GM21390 (cell line): ENCODE measurements at regions not wholly inside any gene's neighbourhood (a gene's known extent, or its start where the extent isn't known, plus 50 kb on each side); places are given as distances from the start of the nearest gene placed in this dataset.

Source experiments
- ATAC-seq: cut with Tn5 transposase; IDR thresholded peaks from one replicate; pipeline ENCODE4 v1.9.1; 2021; ENCODE audit not compliant: unreplicated experiment

DNA sequence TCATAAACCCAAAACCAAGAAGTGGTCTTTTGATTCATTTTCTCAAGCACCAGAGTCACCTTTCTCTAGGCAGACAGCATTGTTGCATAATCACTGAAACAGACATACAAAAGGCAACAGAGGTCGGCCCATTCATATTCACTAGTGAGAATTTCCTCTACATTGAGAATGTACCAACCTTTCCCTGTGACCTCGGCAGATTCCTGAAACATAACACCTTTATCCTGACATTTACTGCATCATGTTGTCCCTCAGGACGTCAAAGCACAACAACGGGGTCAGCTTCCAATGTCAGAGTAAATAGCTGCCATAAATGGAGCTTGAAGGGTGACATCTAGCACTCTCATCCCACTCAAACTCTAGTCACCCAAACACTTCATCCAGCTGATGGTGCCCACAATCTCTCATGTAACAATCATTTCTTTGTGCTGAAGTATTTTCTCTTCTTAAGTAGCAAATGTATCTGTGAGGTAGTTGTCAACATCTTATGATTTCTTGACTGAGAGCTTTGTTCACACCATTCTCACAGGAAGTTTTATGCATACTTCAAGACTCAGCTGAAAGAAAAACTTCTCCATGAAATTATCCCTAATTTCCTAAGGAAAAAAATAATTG, 802.6 kb upstream of the CHAC2 start:
- no peak for ATAC-seq

DNA sequence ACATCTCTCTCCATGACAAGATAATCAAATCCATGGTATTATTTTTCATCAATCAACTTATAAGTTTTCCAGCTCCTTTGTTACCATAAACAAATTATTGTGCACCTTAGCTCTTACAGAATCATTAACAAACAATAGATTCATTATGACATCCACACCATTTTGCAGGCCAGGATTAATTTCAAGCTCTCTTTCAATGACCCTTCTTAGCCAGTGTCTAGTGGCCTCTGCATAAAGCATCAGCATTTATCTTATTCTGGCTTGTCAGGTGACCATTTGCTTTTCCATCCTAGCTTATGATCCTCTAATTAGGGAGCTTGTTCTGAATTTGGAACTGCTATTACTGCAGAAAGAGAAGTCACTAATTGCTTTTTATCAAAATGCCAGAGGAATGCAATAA, 806.2 kb upstream of the CHAC2 start:
- ATAC-seq: no peak

DNA sequence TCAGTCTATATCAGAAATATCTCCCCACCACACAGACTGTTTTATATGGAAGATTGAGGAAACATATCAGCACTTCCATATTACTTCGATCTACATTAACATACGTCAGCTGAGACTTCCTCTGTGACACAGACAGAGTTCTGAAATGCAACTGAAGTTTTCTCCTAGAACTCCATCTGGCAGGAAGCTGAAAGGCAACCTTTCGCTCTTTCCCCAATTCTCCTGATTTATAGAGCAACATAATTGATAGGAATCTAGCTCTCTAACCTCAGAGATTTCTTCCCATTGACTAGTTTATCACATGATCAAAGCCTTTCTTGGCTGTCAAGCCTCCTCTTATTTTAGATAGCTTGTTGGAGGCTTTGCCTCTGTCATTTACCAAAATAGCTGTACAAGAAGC, 806.7 kb upstream of the CHAC2 start:
- ATAC-seq: no peak

DNA sequence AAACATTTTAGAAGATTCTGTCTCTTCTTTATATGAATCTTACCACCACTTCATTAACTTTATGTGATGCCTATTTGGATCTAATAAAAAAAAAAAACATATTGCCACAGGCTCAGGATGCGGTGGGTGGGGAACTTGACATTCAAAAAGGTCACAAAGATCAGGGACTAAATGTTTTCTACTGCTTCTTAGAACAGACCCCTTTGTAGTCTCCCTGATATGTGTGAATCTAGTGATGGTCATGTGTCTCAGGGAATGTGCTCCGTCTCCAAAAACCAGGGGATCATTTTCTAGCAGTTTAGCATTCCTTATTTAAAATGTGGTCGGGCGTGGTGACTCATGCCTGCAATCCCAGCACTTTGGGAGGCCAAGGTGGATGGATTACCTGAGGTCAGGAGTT, 807.8 kb upstream of the CHAC2 start:
- no peak for ATAC-seq

DNA sequence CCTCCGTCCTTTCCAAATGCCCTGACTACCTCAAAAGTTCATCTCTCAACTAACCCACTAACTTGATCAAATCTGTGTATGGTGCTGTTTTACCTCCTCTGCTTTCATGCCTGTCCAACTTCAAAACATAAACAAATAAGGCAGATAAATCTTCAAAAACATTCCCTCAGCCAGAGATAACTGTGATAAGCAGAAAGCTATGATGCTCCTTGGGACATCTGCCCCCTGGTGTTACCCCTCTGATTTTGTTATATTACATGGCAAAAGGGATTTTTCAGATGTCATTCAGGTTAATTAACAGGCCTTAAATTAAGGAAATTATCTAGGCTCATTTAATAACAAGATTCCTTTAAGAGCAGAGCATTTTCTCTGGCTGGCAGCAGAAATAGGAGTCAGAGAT, 810.8 kb upstream of the CHAC2 start:
- no peak for ATAC-seq

DNA sequence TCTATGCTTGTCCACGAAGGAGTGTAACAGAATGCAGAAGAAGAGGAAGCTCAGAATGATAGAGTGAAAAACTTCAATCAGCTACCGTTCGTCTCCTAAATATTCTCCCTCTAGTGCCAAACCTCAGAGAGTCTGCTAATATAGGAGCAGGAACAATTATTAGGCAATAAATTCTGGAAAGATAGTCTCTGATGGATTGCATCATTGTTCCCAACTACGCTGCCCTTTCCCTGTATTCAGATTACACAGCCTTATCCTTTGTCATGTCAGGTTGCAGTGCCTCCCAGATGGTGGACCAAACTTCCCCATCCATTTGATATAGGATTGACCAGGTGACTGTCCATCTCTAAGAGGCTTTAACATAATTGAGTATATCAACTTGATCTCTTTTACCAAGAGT, 811.5 kb upstream of the CHAC2 start:
- no peak for ATAC-seq

DNA sequence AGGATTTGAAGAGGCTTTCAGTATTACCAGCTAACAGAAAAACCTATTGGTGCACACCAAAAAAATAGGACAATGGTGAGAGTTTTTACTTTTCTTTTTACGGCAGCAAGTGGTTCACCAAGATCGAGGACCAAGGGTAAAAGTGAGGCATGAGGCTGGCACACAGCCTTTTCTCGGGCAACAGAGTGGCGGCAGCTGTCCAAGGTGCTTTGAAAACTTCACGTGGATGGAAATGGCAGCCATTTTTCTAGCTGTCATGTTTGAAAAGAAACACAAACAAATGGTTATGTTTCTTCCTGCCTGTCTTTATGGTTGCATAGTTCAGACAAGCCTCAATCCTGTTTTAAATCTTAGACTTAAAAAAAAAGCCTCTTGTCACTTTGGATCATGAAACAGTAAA, 812.5 kb upstream of the CHAC2 start:
- ATAC-seq: no peak

DNA sequence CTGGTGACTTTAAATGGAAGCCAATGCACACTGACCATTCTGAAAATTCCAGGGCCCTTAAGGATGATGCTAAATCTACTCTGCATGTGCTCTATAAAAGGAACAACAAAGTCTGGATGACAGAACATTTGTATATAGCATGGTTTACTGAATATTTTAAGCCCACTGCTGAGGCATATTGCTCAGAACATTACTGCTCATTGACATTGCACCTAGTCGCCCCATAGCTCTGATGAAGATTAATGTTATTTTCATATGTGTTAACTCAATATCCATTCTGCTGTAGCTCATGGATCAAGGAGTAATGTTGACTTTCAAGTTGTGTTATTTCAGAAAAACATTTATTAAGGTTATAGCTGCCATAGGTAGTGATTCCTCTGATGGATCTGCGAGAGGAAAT, 827.5 kb upstream of the CHAC2 start:
- no peak for ATAC-seq

DNA sequence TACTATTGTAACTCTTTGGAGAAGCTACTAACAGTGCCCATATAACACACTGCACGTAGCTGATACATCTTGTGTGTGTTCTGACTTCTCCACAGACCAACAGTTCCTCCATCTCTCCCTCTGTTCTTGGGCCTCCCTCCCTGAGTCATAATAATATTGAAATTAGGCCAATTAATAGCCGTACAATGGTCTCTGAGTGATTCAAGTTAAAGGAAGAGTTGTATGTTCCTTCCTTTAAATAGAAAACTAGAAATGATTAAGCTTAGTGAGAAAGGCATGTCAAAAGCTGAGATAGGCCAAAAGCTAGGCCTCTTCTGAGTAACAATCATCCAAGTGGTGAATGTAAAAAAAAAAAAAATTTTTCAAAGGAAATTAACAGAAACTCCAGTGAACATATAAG, 828.4 kb upstream of the CHAC2 start:
- ATAC-seq: no peak

DNA sequence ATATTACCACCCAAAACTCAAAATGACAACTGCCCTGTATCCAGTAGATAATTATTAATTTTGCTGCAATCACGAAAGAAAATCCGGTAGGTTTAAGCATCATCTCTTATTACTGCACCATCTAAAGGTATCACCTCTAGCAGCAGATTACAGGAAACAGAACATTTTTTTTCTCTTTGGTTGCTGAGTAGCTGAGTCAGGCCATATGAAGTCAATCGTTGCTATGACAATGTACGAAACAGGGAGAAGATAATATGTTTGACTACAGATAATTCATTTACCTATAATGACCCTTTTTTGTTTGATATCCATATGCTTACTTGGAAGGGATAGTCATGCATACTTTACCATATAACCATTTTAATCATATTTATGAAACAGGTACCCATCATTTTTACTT, 831.6 kb upstream of the CHAC2 start:
- no peak for ATAC-seq

DNA sequence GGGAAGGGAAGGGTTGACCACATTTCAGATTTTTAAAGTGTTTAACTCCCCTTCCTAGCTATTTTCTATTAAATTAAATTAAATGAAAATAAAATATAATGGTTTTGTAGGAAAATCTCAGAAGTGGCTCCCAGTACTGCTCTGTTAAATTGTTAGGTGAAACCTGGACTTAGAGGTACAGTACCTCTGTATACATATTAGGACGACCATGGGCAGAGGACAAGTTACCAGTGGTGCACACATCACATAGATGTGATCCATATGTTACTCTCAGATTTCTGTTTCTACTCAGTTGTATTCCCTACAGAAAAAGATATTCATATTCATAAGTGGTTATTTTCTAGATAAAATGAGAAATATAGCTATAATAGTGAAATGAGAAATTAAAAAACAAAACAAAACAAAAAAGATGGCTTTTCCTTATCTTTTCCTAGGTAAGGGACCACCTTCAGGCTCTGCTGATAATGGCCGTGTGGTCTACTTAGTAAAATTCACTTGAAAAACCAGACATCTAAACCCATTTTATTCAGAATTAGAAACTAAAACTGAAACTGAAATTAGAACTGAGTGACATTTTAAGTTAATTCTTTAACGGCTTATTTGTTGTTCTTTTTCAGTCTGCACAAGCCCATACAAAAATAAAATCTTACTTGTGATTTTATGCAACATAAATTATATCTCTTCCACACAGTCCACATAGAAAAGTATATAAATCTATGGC, 832.5 kb upstream of the CHAC2 start:
- peak; percentile 23 for ATAC-seq

DNA sequence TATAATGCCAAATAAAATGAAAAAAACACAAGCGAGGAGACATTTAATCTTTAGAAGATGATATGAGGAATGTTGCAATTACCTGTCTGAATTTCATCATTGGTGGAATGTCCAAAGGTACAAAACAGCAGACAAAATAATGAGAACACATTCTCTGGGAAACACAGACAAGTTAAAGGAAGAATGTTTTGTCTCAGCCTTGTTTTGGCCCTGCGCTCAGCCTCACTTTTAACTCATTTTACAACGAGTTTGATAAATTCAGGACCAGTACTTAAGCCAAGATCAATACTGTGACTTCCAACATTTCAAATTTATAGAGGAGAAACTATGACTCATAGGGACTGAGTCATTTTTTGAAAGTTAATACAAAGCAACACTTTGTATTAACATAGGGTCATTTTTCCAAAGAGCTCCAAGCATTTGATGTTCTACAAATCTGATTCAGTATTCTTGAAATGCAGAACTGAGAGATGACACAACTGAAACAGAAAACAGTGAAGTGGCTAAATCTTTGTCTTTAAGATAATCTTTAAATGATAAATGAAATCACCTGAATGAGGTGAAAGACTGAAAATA, 833.2 kb upstream of the CHAC2 start:
- peak; percentile 60 for ATAC-seq

DNA sequence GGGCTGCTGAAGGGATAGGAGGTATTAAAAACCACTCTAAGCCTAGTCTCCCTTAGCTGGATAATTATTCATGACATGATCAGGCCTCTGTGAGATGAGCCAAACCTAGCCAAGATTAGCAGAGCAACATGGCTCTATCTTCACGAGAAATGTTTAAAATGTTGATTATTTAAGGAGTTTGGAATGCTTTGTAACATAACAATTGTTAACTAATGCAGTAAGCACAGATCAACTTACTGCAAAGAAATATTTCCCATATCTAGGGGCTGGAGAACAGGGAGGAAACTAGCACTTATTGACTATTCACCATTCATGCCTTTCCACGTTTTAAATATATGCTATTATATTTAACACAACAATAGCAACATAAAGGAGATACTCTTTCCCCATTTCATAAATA, 833.7 kb upstream of the CHAC2 start:
- ATAC-seq: no peak

DNA sequence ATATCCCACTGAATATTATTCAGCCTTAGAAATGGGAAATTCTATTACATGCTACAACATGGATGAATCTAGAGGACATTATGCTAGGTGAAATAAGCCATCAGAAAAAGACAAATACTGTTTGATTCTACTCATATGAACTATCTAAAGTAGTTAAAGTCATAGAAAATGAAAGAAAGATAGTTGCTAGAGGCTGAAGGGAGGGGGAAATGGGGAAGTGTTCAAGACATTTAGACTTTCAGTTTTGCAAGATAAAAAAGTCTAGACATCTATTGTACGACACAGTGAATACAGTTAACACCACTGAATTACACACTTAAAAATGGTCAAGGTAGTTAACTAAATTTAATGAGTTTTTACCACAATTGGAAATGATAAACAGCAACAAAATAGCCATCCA, 835.9 kb upstream of the CHAC2 start:
- peak; percentile 65 for ATAC-seq

DNA sequence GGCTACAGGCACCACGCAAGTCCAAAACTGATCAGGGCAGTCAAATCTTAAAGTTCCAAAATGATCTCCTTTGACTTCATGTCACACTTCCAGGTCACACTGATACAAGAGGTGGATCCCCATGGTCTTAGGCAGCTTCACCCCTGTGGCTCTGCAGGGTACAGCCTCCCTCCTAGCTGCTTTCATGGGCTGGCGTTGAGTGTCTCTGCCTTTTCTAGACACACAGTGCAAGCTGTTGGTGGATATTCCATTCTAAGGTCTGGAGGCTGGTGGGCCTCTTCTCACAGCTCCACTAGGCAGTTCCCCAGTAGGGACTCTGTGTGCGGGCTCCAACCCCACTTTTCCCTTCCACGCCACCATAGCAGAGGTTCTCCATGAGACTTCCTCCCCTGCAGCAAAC, 838.2 kb upstream of the CHAC2 start:
- no peak for ATAC-seq

DNA sequence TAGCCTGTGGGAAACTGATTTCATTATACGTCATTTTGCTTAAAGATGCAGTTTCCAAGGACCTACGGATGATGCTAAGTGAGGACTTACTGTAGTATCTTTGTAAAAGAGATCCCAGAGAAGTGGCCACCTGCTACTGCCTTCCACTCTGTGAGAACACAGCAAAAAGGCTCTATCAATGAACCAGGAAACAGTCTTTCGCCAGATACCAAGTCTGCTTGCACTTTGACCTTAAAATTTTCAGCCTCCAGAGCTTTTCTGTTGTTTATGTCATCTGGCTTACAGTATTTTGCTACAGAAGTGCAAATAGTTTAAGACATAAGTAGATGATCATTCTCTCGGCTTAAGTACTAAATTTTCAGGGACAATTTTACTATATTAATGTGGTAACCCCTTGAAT, 847.9 kb upstream of the CHAC2 start:
- no peak for ATAC-seq

DNA sequence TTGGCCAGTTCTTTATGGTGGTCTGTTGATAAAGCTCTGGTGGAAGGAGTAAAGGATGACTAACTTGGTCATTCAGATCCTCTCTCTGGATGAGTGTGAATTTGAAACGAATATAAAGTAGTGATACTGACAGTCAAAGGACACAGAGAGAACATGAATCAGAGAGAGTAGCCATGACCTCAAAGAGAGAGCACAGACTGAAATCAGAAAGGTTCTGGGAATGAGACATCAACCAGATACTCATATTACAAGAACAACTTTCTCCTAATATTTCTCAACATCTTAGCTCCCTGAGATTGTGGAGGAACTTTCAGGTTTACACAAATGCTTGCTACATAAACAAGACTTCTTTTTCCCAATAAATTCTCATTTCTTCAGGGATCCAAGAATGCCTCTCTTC, 849.1 kb upstream of the CHAC2 start:
- no peak for ATAC-seq

DNA sequence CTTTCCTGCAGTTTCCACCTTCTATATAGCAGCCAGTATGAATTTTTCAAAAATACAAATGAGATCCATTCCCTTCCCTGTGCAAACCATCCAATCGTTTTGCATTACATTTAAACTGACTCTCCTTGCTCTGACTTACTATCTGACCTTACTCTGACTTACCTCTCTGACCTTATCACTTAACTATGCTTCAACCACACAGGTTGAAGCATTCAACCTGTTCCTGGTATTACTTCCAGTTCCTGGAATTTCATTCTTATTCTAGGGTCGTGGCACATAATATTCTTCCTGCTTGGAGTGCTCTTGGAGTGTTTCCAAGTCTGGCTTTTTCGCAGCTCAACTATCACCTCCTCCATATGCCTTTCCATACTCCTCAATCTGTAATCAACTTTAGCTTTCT, 850.6 kb upstream of the CHAC2 start:
- ATAC-seq: no peak

DNA sequence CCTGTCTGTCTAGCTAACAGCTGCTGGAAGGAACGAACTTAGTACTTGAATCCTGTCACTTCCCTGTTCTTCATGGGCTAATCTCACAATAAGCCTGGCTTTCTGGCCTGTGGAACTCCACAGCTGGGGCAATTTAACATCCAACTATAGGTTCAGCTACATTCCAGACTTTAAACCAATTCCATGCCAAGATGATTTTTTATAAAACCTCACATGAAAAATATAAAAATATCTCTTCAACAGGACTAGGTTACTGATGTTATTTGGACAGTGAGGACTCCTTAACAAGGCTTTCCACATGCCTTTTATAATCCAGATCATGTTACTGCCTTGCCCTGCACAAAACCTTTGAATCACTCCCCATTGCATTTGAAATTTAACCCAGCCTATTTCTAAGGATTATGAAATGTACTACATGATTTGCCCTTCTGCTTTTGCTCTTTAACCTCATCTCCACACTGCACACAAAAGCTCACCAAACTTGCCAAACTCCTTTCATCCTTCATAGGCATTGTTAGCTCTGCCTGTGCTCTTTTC, 863.2 kb upstream of the CHAC2 start:
- ATAC-seq: no peak

DNA sequence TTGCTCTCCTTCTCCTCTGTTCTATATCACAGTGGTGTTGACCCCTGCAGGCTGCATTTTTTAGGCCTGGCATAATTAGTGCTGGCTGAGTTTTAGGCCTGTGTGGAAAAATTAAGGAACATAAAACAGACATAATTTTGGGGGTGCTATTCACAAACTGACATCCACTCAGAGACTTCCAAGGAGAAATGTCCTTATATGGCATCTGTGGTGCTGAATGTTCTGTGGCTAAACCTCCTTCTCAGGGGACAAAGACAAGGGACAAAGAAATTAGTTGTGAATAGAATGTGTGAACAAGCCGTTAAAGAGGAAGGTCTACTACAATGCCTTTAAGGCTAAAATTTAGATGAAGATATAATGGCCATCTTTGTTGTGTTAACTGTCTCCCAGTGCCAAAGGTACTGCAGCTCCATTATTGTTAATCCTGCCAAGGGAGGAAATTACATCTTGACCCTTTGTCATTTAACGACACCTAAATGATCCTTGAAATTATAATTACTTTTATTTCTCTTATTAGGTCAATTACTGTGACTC, 870.0 kb upstream of the CHAC2 start:
- no peak for ATAC-seq

DNA sequence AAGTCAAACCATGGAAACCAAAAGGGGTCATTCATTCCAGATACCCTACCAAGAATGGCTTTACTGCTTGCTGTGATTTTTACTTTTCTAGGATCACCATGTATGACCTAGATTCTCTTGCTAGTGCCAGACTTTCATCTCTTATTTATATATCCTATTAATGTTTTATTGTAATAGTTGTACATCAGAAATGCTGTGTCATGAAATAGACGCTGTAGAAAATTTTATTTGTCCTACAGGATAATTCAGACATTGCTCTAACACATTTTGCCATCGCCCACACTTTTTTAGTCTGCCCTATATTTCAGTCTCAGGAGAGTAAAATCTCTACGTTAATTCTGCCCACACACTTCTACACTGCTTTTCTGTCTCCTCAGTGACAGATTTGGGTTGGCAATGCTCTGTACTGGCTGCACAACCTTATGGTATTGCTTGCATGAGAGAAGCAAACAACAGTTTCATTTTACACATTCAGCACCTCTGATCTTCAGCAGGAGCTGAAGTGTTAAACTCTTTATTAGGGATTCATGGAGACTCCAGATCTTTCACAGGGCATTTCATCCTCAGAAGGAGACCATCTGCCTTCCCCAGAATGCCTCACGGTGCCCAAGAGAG, 871.8 kb upstream of the CHAC2 start:
- no peak for ATAC-seq

DNA sequence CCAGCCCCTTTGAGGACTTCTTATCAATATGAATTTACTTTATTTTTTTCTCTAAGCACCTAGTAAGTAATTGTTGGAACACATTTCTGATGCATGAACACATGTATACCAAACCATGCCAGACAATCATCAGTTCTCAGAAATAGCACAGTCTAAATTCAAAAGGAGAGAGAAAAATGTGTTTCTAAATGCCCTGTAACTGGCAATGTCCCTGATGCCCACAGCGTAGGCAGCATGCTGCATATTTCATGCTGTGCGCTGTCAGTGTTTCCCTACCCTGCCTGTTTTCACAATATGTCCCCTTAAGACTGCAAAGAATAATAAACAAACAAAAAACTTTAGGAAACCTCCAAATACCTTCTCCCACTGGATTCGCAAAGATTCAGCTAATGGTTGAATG, 881.0 kb upstream of the CHAC2 start:
- no peak for ATAC-seq
